B cell (primary cell): ENCODE measurements at regions not wholly inside any gene's neighbourhood (a gene's known extent, or its start where the extent isn't known, plus 50 kb on each side); places are given as distances from the start of the nearest gene placed in this dataset.
"Not testable (repeated sequence)": the region's sequence is repeated elsewhere in the genome, so short reads cannot be mapped to it uniquely, and the experiment has no call there.

Experiments
- ATAC-seq: fragments of 200-7000 bp; cut with Tn5 transposase; one replicate; pipeline ENCODE4 v1.10.0; 2021; ENCODE audit warnings: low read depth, mild to moderate bottlenecking, moderate number of reproducible peaks, moderate library complexity
- CTCF ChIA-PET: fragments of 350-600 bp; sonication (Branson Sonifier 250); formaldehyde crosslinking; loops from one replicate; lab custom pipeline; 2021; ENCODE audit warnings: antibody characterized with exemption, inconsistent platforms; lab: Charles Lee
- POLR2A ChIA-PET: fragments of 350-600 bp; sonication (Branson Sonifier 250); formaldehyde crosslinking; loops from one replicate; lab custom pipeline; 2021; ENCODE audit warnings: antibody characterized with exemption; lab: Charles Lee
- DNase-seq: peaks from one replicate; pipeline ENCODE4 v3.0.0; 2013
- H2AFZ ChIP-seq: 2 replicates; pipeline ENCODE4 v1.6.1; 2012; ENCODE audit warnings: mild to moderate bottlenecking, low read depth, low read length; ENCODE audit not compliant: insufficient read depth, poor library complexity, severe bottlenecking
- H3K27ac ChIP-seq, 2 donors: 1 replicate in 1 of 2; 2 replicates in 1 of 2; pipeline ENCODE4 v1.5.1; 2012 to 2013; ENCODE audit warnings: low read length in 2 of 2, mild to moderate bottlenecking in 2 of 2, moderate library complexity in 1 of 2
- H3K27me3 ChIP-seq, 4 experiments: fragments of 200-600 bp in 1 of 4; sonication (generic) in 1 of 4; replicated peaks in 1 of 4; 1 replicate in 2 of 4; 2 replicates in 2 of 4; pipeline versions ENCODE4 v1.6.1 to v1.7.0; 2013 to 2016; ENCODE audit warnings: low read length in 3 of 4, mild to moderate bottlenecking in 2 of 4, mixed read lengths in 1 of 4, moderate library complexity in 1 of 4; ENCODE audit not compliant: insufficient read depth in 4 of 4, control insufficient read depth in 3 of 4; ENCODE audit errors: control extremely low read depth in 1 of 4
- H3K36me3 ChIP-seq, 2 experiments: replicated peaks in 1 of 2; 1 replicate in 1 of 2; 2 replicates in 1 of 2; pipeline versions ENCODE4 v1.6.1 to v1.7.1; 2013; ENCODE audit warnings: low read length in 1 of 2; ENCODE audit not compliant: insufficient read depth in 2 of 2, control insufficient read depth in 1 of 2; ENCODE audit errors: control extremely low read depth in 1 of 2, extremely low read depth in 1 of 2
- H3K4me1 ChIP-seq, 2 donors: fragments of 200-600 bp in 1 of 2; sonication (generic) in 1 of 2; 1 replicate in 1 of 2; 2 replicates in 1 of 2; pipeline versions ENCODE4 v1.5.1 to v1.6.1; 2013 to 2017; ENCODE audit warnings: low read length in 2 of 2; ENCODE audit not compliant: control insufficient read depth in 2 of 2, insufficient read depth in 2 of 2
- H3K4me2 ChIP-seq: replicated peaks from 2 replicates; pipeline ENCODE3; 2012; ENCODE audit warnings: mild to moderate bottlenecking, low read depth, low read length; ENCODE audit not compliant: poor library complexity, severe bottlenecking
- H3K4me3 ChIP-seq, 5 experiments: fragments of 200-600 bp in 1 of 5; sonication (generic) in 1 of 5; 1 replicate in 3 of 5; 2 replicates in 2 of 5; pipeline versions ENCODE4 v1.5.1 to v1.7.0; 2011 to 2016; ENCODE audit warnings: low read length in 4 of 5, mild to moderate bottlenecking in 4 of 5, low read depth in 2 of 5, control low read depth in 1 of 5, moderate library complexity in 1 of 5; ENCODE audit not compliant: insufficient read depth in 1 of 5; ENCODE audit errors: control extremely low read depth in 1 of 5, extremely low read depth in 1 of 5
- H3K79me2 ChIP-seq: fragments of 200-600 bp; sonication (generic); one replicate; pipeline ENCODE4 v1.6.0; 2016; ENCODE audit warnings: low read length; ENCODE audit not compliant: control insufficient read depth, insufficient read depth
- H3K9ac ChIP-seq: fragments of 200-600 bp; sonication (generic); 2 replicates; pipeline ENCODE4 v1.6.1; 2017; ENCODE audit warnings: mild to moderate bottlenecking, low read length, moderate library complexity
- H3K9me3 ChIP-seq, 3 donors: one replicate each; pipeline versions ENCODE4 v1.6.1 to v1.7.1; 2013; ENCODE audit warnings: low read length in 2 of 3; ENCODE audit not compliant: control insufficient read depth in 2 of 3, insufficient read depth in 1 of 3; ENCODE audit errors: control extremely low read depth in 1 of 3
- H4K20me1 ChIP-seq: 2 replicates; pipeline ENCODE4 v1.6.0; 2012; ENCODE audit warnings: mild to moderate bottlenecking, low read length; ENCODE audit not compliant: insufficient read depth, control insufficient read depth, poor library complexity, severe bottlenecking
- H3K27ac Mint-ChIP-seq: one replicate; pipeline ENCODE4 v1.8.0; 2021; ENCODE audit warnings: mixed read lengths
- H3K27me3 Mint-ChIP-seq: one replicate; pipeline ENCODE4 v1.8.0; 2021; ENCODE audit warnings: mixed read lengths
- H3K4me1 Mint-ChIP-seq: one replicate; pipeline ENCODE4 v1.8.0; 2021; ENCODE audit warnings: mixed read lengths
- H3K4me3 Mint-ChIP-seq: one replicate; pipeline ENCODE4 v1.8.0; 2021; ENCODE audit warnings: mixed read lengths
- H3K9me3 Mint-ChIP-seq: one replicate; pipeline ENCODE4 v1.8.0; 2022; ENCODE audit warnings: mixed read lengths; ENCODE audit not compliant: insufficient read depth
- EZH2 ChIP-seq: IDR thresholded peaks from 2 replicates; pipeline ENCODE4 v1.6.1; 2012; ENCODE audit warnings: borderline replicate concordance, low read depth, mild to moderate bottlenecking, moderate library complexity, low read length; ENCODE audit not compliant: insufficient read depth, poor library complexity, severe bottlenecking
- WGBS: methylation state at CpG from one replicate; pipeline ENCODE4 v1.1.5; 2013; ENCODE audit warnings: missing lambda C conversion rate; ENCODE audit not compliant: insufficient coverage; 5-methylcytosine and 5-hydroxymethylcytosine counted together
- intact Hi-C: fragments of 100-400 bp; cut with micrococcal nuclease; formaldehyde crosslinking; loops from one replicate; pipeline ENCODE4 v1.10.0; 2022

DNA sequence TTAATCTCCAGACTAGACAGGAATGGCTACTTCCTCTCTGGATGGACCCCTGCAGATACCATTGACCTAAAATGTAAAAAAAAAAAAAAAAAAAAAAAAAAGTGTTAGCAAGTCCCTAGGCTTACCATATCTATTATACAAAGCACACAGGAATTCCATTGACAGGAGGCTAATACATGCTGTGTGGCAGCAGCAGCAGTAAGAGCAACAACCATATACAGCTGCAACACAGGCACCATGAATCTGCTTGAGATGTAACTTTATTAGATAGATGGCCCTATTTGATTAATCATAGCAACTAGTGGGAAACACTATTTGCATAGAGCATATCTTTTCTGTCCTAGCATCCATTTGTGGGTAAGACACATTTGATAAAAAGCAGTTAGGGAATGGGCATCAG is 1447.1 kb downstream of the FAM181B start:
- Mint-ChIP-seq H3K4me1 (no peaks in the 10 kb centered on the region), H3K27ac (no peak overlapping the region), H3K27me3 (no peaks in the 10 kb centered on the region), H3K9me3 (peaks cover 4% of the 10 kb centered on the region), H3K4me3 (no peak overlapping the region)
- H3K79me2 ChIP-seq = no peaks in the 10 kb centered on the region
- intact Hi-C loops = no loop called here
- no peaks in the 10 kb centered on the region for H4K20me1 ChIP-seq
- ChIA-PET POLR2A (no interaction called here), CTCF (no interaction called here)
- no peak overlapping the region for H2AFZ ChIP-seq
- H3K4me1 ChIP-seq = no peaks in the 10 kb centered on the region
- no peak overlapping the region for H3K27ac ChIP-seq
- H3K9ac ChIP-seq = no peak overlapping the region
- DNase-seq (no peak), ATAC-seq (no peak)
- no peak for TF ChIP-seq EZH2
- H3K36me3 ChIP-seq = no peaks in the 10 kb centered on the region
- H3K4me3 ChIP-seq = no peak overlapping the region
- no peak overlapping the region for H3K4me2 ChIP-seq
- H3K9me3 ChIP-seq = peaks cover 0 to under 1% (median 0%) of the 10 kb centered on the region in 3 donors
- no peaks in the 10 kb centered on the region for H3K27me3 ChIP-seq

DNA sequence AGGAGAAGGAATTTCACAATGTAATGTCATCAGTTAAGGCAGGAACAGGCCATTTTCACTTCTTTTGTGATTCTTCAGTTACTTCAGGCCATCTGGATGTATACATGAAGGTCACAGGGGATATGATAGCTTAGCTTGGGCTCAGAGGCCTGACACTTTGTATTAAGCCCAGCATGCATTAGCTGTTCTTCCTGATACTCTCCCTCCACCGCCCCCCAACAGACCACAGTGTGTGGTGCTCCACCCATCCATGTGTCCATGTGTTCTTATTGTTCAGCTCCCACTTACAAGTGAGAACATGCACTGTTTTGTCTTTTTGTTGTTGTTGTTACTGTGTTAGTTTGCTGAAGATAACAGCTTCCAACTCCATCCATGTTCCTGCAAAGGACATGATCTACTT is 1453.4 kb downstream of the FAM181B start:
- no CpG with 5 or more reads among the region's 1 CpG for WGBS
- intact Hi-C loops, H3K36me3 ChIP-seq, H3K4me2 ChIP-seq, H3K27ac Mint-ChIP-seq, H3K4me1 Mint-ChIP-seq, H3K9me3 ChIP-seq, H3K79me2 ChIP-seq, H3K9ac ChIP-seq, DNase-seq, H3K4me3 ChIP-seq, H3K9me3 Mint-ChIP-seq, ATAC-seq, H3K27me3 Mint-ChIP-seq, H3K4me3 Mint-ChIP-seq, H3K27ac ChIP-seq, H3K4me1 ChIP-seq, POLR2A ChIA-PET, H2AFZ ChIP-seq, H3K27me3 ChIP-seq, CTCF ChIA-PET, H4K20me1 ChIP-seq: not testable (repeated sequence)
